GM18858 (cell line): ENCODE measurements at regions not wholly inside any gene's neighbourhood (a gene's known extent, or its start where the extent isn't known, plus 50 kb on each side); places are given as distances from the start of the nearest gene placed in this dataset.
A peak's percentile ranks its signal among the peaks of the same experiment; 100 is the strongest.

Experiments used
- ATAC-seq: cut with Tn5 transposase; IDR thresholded peaks from one replicate; pipeline ENCODE4 v1.9.1; 2021; ENCODE audit not compliant: unreplicated experiment

DNA sequence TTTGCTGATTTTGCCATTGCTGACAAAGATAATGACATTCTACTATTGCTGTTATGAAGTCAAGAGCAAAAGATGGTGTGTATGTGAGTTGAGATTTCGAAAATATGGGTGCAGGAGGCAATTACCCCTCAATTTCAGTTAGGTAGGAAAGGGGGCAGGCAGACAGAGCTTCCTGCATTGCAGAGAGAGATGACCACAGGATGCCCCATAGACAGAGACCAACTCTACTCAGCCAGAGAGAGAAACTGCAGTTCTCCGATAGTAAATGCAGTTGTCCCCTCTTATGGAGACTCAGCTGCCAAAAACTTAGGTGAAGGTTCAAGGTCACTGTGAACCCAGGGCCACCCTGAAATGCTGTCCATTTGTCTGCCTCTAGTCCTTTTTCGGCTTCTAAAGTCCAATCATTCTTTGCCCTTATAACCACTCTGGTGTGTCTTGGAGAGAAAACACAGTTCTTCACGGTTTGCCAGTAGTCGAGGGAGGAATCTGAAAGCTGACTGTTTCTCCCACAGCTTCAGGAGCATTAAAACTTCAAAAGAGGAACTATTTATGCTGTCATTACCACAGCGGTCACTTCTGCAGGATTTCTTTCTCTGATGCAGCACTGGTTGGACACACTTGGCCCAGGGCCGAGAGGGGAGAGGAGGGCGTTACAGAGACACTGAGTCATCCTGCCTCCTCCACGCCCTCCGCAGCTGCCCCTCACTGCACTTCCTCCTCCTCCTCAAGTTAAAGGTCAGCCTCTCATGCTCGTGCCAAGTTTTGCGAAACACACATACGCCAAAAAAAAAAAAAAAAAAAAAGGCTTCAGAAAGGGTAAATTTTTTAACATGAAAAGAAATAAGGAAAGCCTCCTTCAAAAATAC is 264.3 kb downstream of the FOXO1 start:
- ATAC-seq, result peak; percentile 97

DNA sequence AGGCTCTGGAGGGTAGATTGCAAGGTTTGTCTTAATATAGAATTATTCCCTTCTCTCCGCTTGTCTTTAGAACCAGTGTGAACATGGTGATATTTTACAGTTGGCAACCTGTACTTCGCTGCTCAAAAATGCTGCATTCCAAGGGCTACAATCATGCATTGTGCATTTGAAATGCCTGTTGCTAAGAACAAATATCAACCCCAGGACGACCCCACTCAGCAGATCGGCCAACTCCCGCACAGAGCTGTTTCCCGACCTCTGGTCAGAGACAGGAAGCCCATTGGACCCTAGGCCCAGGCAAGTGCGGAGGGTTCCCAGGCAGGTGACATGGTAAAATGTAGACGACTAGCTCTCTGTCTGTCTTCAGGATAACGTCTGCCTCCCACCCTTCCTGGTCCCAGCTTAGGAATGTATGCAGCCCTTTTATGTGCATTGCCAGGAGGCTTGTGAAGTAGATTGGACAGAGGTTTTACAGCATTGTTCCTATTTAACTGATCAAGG is 263.5 kb downstream of the FOXO1 start:
- ATAC-seq, result no peak

DNA sequence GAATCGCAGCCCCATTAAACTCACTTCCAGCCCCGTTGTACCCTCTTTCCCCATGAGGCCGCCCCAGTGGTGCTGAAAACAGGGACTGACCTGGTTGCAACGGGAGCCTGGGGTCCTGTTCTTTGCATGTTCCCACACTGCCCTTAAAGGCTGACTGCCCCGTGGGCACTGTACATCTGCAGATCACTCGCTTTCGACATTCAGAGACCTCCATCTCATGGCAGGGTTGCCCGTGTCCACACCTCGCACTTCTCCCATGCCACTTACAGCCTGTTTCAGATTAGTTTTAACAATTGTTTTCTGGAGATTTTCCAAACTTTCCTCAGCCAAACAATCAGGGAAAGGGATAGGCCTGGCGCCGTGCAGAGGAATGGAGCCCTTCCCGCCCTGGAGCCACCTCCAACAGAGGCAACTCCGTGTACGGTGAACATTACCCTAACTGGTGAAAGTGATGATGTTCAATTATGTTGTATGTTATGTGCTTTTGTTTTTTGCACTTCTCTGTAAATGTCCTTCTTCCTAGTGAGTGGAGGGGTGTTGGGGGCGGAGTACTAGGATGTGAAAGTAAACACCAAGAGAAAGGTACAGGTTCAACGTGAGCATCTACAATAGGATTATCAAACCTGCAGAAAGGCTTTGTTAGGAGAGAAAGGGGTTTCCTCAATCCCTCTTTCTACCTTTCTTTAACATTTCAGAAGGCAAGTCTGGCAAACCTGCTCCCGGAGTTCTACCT is 262.8 kb downstream of the FOXO1 start:
- no peak for ATAC-seq

DNA sequence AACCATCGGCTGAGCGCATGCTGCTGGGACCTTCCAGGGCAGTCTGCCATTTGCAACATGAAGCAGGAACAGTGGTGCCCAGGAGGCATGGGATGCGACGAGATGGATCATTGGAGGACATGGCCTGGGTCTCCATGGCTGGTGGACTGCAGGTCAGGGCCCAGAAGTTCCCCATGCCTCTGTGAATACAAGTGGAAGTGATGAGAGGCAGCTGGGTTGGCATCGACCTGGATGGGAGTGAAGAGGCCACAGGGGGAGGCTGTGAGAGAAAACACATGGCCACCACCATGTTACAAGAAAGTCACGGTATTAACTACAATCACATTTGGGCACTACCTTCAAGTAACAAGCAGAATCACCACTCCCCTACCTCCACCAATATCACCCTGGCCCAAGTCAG is 262.0 kb downstream of the FOXO1 start:
- no peak for ATAC-seq

DNA sequence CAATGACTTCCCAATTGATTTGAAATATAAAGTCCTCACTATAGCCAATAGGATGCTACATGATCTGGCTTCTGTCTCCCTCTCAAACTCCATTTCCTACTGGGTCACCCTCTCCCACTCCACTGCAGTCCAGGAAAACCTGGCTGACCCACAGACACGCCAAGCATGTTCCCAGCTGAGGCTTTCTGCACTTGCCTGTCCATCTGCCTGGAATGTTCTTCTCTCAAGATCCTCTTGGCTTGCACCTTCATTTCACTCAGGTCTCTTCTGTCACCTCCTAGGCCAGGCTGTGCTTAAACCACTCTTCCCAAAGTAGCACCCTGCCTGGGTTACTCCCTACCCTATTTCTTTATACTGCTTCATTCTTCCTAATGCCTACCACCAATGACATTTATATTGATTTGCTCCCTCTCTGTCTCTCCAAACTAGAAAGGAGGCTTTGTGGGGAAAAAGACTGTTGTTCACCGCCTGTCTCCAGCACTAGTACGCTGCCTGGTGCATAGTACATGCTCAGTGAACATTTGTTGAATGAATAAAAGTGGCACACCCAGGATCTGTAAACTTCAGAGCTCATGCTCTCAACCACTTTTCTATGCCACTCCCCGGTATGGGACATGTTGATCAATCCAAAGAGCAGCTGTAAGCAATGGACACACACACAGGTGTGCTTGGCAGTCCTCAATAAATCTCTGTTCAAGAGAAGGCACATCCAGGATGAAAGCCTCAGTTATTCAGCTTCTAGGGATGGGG is 261.3 kb downstream of the FOXO1 start:
- ATAC-seq, result no peak

DNA sequence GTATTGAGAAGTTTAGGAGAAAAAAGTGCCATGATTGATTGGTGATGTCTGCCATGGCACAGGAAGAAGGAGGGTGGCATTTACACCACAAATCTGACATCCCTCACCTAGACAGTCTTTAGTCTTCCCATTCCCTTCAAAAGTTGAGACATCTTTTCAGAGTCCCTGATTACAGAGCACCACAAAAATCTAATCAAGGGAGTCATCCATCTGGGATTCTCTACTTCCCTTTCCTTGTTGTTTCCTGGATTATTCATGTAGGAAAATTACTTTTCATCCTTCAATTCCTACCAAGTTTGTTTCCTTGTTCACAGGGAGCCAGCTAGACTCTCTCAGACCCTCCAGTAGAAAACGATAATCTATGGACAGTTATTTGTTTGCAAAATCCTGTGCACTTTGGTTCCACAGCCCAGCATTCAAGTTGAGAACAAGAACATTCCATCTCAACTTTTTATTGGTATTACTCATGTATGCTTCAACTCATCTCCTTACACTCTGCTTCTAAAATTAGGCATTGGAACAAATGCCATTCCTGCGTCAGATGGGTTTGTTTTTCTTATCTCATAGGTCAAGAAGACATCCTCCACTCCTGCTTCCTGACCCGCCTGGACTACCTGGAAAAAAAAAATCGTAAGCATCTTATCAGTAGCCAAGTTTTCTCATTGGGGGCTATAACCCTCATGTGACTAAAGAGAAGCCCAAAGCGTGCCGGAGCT is 259.9 kb downstream of the FOXO1 start:
- no peak for ATAC-seq

DNA sequence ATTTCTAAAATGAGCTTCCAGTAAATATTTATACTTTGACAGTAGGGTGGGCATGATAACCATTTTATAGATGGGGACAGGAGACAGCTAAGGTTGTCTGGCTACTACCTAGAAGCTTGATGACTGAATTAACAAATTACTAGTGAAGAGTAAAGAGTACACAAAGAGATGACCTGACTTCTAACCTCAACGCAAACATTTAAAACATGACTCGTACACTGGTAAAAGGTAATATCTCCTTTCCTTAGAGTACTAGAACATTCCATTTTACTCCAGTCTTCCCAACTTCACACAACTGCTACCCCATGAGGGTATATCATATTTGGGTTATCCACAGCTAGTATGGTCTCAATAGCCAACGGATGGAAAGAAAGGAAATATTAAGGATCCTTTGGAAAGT is 258.9 kb downstream of the FOXO1 start:
- ATAC-seq, result no peak

DNA sequence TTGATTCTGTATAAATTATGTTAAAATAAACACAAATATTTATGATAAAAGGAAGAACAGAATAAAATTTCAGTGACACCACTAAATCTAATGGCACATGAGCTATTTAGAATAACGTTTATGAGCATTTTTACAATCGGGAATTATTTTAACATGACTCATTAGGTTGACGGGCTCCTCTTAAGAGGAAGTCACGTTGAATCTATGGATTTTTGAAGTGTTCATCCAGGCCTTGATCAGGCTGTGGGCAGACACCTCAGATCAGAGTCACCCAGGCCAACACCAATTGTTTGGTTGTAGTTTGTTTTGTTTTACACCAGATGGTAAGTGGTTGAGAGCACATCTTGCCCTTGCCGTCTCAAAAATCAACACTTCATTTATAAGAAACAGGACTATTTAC is 257.8 kb downstream of the FOXO1 start:
- ATAC-seq, result no peak

DNA sequence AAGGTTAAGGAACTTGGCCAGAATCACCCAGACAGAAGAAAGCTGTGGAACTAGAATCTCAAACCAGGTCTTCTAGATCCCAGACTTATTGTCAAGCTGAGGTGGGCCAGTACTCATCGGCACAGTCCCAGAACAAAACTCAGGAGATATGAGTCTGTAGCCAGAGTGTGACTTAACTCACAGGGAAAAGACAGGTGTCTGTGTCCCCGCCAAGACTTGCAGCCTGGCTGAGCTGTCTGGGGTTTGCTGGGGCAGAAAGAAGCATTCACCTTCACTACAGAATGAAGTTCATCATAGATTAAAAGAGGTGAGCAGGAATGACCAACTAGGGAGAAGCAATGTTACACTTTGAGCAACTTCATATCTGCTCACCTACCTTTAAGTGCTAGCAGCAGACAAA is 257.2 kb downstream of the FOXO1 start:
- ATAC-seq, result no peak

DNA sequence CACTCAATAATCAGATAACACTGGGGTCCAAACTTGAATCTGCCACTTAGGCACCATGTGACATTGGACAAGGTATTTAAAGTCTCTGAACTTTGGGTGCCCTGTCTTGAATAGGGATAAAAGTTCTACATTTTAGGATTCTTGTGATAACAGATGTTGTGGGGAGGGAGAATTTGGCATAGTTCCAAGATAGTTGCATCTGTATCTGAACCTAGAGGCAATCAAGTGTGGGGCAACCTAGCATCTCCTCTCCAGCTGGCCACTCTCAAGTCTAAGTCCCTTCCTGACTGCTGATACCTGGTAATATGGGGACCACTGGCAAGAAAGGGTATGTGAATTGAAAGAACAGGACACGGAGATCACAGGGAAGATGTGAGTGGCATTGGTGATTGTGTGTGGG is 256.1 kb downstream of the FOXO1 start:
- ATAC-seq, result no peak

DNA sequence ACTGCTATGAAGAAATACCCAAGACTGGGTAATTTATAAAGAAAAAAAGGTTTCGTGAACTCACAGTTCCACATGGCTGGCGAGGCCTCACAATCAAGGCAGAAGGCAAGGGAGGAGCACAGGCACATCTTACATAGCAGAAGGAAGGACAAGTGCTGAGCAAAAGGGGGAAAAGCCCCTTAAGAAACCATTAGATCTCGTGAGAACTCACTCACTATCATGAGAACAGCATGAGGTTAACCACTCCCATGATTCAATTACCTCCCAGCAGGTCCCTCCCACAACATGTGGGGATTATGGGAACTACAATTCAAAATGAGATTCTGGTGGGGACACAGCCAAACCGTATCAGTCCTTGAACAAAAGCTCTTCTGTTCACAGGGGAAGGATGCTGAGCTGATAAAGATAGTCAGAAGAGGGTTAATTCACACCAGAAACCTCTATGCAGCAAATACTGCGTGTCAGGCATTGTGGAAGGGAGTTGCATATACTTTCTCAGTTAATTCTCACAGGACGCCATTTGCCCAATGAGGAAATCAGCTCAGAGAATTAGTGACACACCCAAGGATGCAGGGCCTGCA is 246.2 kb downstream of the FOXO1 start:
- ATAC-seq, result no peak

DNA sequence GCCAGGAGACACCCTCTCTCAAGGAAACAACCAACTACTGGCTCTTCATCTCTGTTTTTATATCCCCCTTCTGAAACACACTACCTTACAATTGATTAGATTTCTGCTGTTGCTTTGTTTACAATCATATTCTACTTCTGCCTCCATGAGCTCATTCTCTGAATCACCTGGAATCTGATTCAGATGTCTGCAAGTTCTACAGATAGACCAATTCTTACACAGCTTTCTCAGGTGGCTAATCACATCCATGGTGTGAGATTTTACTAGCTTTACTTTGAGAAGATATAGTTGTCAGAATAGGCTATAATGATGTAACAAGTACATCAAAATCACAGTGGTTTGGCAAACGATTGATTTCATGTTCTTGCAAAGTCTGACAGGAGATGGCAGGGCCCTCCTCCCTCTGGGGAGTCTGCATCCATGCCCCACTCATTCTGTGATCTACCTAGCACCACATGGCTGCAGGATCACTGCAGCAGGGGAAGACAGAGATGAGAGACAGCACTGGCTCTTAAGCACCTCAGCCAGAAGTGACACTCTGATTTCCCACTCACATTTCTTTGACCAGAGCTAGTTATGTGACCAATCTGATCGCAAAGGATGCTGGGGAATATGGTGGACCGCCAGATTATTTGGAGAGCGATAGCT is 243.7 kb downstream of the FOXO1 start:
- ATAC-seq, result no peak

DNA sequence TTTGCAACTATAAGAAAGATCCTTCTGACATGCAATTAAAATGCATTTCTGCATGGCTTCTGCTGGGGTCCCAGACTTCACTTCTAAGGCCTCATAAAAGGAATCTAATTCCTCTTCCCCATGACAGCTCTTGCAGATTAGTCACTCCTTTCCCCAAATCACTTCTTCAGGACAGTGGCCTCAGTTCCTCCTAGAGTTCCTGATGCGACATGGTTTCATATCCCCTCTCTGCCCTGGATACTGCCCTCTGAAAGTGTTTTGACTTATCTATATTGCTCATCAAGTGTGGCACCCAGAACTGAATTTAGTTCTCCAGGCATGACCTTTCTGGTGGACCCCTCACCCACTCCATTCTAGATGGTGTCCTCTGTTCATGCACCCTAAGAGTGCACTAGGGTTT is 238.1 kb downstream of the FOXO1 start:
- no peak for ATAC-seq

DNA sequence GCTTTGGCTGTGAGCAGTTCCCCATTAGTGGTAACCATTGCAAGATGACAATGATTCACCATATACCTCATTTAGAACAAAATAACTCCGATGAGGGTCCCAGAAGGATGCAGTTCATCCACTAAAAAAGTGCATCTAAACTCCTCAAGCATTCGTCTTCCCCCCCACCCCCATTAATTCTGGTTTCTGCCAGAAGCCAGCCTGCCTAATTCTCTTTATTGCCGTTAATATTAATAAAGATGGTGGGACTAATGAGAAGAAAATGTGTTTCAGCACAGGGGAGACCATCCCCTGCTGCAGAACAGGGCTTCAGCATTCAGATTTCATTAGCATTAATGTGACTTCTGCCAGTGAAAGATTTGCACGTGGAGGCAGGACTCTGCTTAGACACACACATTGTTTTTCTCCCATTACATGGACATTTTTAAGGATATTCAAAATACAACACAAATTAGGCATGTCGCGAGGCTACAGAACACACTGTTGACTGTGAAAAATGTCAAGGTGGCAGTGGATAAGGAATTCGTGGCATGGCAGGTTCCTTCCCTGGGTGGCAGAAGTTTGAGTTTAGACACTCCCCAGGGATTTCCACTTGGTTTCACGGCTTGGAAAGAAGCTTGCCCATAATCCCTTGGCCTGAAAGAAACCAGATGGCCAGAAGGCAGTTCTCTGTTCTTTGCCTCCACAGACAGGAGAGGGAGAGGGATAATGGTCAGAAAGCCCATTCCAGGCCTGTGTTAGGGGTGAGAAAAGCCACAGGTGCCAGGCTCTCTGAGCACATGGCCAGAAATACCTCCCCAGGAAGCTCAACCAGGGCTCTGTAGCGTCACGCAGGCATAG is 236.5 kb downstream of the FOXO1 start:
- ATAC-seq, result no peak

DNA sequence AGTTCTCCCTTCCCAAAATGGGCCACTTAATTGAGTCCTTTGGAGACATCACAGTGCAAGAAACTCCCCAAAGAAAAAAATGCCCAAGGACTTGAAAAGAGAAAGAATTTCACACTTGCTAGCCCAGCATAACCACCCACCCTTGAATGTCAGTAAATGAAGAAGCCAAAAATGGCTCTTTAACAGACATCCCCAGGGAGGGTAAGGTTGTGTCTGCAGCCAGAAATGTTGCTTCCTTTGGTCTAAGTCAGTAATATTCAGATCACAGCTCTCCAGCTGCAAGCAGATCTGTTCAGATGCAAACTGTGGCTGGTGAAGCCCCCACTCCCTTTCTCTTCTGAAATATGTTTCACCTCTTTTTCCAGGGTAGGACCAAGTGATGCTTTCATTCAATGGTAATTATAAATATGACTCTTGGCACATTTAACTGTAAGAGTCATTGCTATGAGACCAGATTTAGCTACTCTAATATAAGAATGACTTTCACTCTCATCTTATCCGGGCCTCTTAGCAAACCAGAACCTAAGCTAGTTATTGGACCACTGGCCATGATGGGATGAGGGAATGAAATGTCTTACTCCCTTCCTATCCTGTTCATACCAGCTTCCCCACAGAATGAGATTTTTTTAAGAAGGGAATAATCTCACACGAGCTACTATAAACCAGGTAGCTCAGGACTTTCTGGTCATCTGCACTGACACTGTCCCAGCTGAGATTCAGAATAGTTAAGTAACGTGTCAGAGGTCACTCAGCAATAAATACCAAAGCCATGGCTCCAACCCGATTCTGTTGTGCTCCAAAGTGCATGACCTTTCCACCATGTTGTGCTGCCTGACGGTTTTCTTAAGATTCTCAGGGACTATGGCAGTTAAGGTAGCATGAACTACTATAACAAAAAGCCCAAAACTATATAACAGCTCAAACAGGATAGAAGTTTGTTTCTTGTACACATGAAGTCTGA is 234.1 kb downstream of the FOXO1 start:
- peak; percentile 67 for ATAC-seq

DNA sequence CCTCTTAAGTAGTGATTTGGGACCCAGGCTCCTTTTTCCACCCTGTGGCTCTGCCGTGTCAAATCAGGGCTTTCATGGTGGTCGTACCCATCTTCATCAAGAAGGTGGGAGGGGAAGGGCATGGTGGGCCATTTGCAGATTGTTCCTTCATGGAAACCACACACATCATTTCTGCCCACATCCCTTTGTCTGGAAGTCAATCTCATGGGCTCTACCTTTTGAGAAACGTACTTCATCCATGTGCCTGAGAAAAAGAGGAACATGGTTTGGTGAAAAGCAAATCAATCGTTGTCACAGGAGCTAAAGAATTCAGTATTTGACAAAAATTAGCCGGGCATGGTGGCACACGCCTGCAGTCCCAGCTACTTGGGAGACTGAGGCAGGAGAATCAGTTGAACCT is 233.4 kb downstream of the FOXO1 start:
- no peak for ATAC-seq

DNA sequence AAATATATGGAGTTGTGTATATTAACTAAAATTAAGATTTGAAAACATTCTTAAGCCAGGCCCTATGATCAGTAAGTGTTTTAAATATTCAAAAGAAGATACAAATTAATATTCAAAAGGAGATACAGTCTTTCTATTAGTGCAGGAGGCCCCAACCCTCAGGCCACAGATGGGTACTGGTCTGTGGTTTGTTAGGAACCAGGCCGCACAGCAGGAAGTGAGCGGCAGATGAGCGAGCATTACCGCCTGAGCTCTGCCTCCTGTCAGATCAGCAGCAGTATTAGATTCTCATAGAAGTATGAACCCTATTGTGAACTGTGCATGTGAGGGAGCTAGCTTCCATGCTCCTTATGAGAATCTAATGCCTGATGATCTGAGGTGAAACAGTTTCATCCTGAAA is 232.9 kb downstream of the FOXO1 start:
- ATAC-seq, result no peak
